Activated CD8-positive, alpha-beta T cell treated with anti-CD3 and anti-CD28 coated beads for 36 hours (primary cell): ENCODE measurements at regions not wholly inside any gene's neighbourhood (a gene's known extent, or its start where the extent isn't known, plus 50 kb on each side); places are given as distances from the start of the nearest gene placed in this dataset.

Experiments used
- ATAC-seq: fragments of 200-7000 bp; cut with Tn5 transposase; one replicate; pipeline ENCODE4 v1.10.0; 2021; ENCODE audit warnings: mild to moderate bottlenecking, moderate library complexity
- CTCF ChIA-PET: fragments of 350-600 bp; sonication (Branson Sonifier 250); formaldehyde crosslinking; loops from one replicate; lab custom pipeline; 2021; ENCODE audit warnings: antibody characterized with exemption; lab: Charles Lee
- POLR2A ChIA-PET: fragments of 350-600 bp; sonication (Branson Sonifier 250); formaldehyde crosslinking; loops from one replicate; lab custom pipeline; 2021; ENCODE audit warnings: antibody characterized with exemption; lab: Charles Lee
- DNase-seq: peaks from one replicate; pipeline ENCODE4 v3.0.0-alpha.2; 2020
- H3K27ac Mint-ChIP-seq: one replicate; pipeline ENCODE4 v1.8.0; 2021; ENCODE audit warnings: mild to moderate bottlenecking, mixed read lengths
- H3K27me3 Mint-ChIP-seq: one replicate; pipeline ENCODE4 v1.8.0; 2021; ENCODE audit warnings: mixed read lengths
- H3K36me3 Mint-ChIP-seq: one replicate; pipeline ENCODE4 v1.8.0; 2021; ENCODE audit warnings: low read depth, mixed read lengths
- H3K4me1 Mint-ChIP-seq: one replicate; pipeline ENCODE4 v1.8.0; 2021; ENCODE audit warnings: low read depth, mixed read lengths
- H3K4me3 Mint-ChIP-seq: one replicate; pipeline ENCODE4 v1.8.0; 2021; ENCODE audit warnings: mild to moderate bottlenecking, moderate library complexity, mixed read lengths
- H3K9me3 Mint-ChIP-seq: one replicate; pipeline ENCODE4 v1.8.0; 2021; ENCODE audit warnings: mixed read lengths
- CTCF ChIP-seq: fragments of 200-600 bp; IDR thresholded peaks from one replicate; pipeline ENCODE4 v1.8.0; 2022; ENCODE audit warnings: antibody characterized with exemption, mild to moderate bottlenecking
- intact Hi-C: fragments of 100-400 bp; cut with micrococcal nuclease; formaldehyde crosslinking; loops from one replicate; pipeline ENCODE4 v1.10.0; 2022

DNA sequence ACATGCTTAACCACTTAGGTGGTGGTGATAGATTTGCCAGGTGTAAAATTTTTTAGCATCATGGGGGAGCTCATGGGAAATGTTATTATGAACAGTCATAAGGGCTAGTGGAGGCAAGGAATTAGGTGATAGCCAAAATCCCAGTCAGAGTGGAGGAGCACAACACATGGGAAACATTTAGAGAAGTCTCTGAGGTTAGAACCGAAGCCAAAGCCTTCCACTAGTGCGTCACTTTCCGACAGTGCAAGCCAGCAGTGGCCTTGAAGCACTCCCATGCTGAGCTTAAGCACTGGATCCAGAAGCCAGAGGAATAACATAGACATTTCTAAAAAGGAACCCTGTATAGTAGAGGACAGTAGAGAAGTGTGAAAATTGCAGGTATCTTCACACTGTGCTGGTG is 101.5 kb upstream of the SNX2 start:
- Mint-ChIP-seq H3K27me3 (peaks cover 5% of the 10 kb centered on the region), H3K9me3 (peaks cover 2% of the 10 kb centered on the region), H3K4me3 (no peak overlapping the region), H3K4me1 (no peaks in the 10 kb centered on the region), H3K27ac (no peak overlapping the region), H3K36me3 (no peaks in the 10 kb centered on the region)
- DNase-seq: no peak
- intact Hi-C loops: no loop called here
- POLR2A ChIA-PET: no interaction called here
- CTCF ChIA-PET: no interaction called here
- ATAC-seq: no peak
- TF ChIP-seq CTCF: no peak

DNA sequence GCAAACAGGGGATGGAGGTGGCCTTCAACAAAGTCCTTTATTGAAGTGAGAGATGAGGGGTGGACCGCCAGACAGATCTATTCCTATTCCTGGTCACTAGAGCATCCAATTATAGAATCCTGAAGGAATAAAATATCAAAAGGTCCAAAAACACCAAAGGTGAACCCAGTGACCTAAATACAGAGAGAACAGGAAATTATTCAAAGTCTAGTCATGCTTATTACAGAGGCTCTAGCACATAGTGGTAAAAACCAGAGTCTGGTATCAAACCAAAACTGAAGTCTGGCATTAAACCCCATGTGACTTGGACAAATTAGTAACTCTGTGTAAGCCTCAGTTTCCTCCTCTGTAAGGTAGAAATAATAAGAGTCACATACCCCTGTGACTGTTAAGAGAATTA is 100.5 kb upstream of the SNX2 start:
- intact Hi-C loops: no loop called here
- Mint-ChIP-seq H3K36me3 (no peaks in the 10 kb centered on the region), H3K27ac (no peak overlapping the region), H3K27me3 (peaks cover 5% of the 10 kb centered on the region), H3K9me3 (peaks cover 2% of the 10 kb centered on the region), H3K4me3 (no peak overlapping the region), H3K4me1 (no peaks in the 10 kb centered on the region)
- no peak for TF ChIP-seq CTCF
- ATAC-seq (no peak), DNase-seq (no peak)
- ChIA-PET POLR2A (no interaction called here), CTCF (no interaction called here)

DNA sequence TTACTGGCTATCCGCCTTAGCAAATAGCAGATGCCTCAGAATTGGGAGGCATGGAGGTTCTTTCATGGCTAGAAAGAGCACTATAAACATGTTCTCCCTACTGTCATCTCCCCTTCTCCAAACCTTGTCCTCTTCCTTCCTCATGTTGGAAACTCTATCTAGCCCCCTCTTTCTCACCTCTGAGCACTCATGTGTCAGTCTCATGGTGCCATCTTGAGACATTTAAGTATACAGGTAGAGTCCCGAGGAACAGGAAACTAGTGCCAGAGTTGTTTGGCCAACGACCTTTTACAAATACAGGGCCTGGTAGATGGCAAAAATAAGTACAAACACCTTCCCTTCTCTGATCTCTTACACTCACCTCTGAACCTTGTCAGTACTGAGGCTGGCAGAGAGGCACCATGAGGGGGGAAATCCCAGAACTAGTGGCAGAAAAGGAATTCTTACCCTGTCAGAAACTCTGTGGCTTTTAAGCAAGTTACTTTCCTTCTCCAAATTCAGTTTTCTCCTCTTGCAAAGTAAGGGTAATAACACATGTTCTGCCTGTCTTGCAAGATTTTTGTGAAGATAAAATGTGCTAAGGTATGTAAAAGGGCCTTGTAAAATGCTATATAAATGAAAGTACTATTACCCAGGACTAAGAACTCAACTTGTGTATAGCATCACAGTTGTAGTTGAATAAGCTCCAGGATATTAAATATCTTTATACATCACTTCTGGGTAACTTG is 94.1 kb upstream of the SNX2 start:
- ATAC-seq (no peak), DNase-seq (no peak)
- Mint-ChIP-seq H3K36me3 (no peaks in the 10 kb centered on the region), H3K9me3 (no peaks in the 10 kb centered on the region), H3K27ac (no peak overlapping the region), H3K27me3 (peaks cover 7% of the 10 kb centered on the region), H3K4me3 (no peak overlapping the region), H3K4me1 (no peaks in the 10 kb centered on the region)
- ChIA-PET CTCF (no interaction called here), POLR2A (no interaction called here)
- no peak for TF ChIP-seq CTCF
- intact Hi-C loops: no loop called here

DNA sequence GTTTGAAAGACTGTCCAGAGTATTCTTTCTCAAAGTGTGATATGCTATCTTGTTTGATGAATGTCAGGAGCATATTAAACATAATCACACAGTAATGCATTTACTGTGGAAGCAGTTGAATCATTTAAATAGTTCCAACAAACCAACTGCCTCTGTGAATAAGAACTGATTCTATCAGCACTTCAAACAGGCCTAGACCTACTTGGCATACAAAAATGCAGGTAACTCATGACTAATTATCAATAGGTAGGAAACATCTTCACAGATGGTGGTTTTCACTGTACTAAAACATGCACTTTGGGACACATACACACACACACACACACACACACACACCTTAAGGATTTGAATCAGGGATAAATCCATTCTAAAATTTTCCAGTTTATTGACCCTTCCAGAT is 91.2 kb upstream of the SNX2 start:
- intact Hi-C loops: no loop called here
- no peaks in the 10 kb centered on the region for H3K9me3 Mint-ChIP-seq
- no peaks in the 10 kb centered on the region for H3K4me1 Mint-ChIP-seq
- H3K27me3 Mint-ChIP-seq: peaks cover 7% of the 10 kb centered on the region
- no peak overlapping the region for H3K27ac Mint-ChIP-seq
- H3K36me3 Mint-ChIP-seq: no peaks in the 10 kb centered on the region
- H3K4me3 Mint-ChIP-seq: no peak overlapping the region
- no peak for ATAC-seq
- no peak for TF ChIP-seq CTCF
- DNase-seq: no peak
- ChIA-PET CTCF (no interaction called here), POLR2A (no interaction called here)

- H3K4me3 Mint-ChIP-seq: no peak overlapping the region
- no peaks in the 10 kb centered on the region for H3K4me1 Mint-ChIP-seq
- ChIA-PET CTCF (interaction anchor here (1.2 kb wide), 1 partner anchor 14 kb away, joined by 3 read pairs; no protein-coding TSS in a partner anchor), POLR2A (no interaction called here)
- H3K27ac Mint-ChIP-seq: no peak overlapping the region
- ATAC-seq (no peak), DNase-seq (no peak)
- intact Hi-C loops: no loop called here
- no peaks in the 10 kb centered on the region for H3K9me3 Mint-ChIP-seq
- H3K36me3 Mint-ChIP-seq: no peaks in the 10 kb centered on the region
- no peak for TF ChIP-seq CTCF
- H3K27me3 Mint-ChIP-seq: peaks cover 1% of the 10 kb centered on the region
Observed at GRCh38 chr5:122690266-122690665, 84.6 kb upstream of the SNX2 start.
